ENCODE measurements at regions not wholly inside any gene's neighbourhood (a gene's known extent, or its start where the extent isn't known, plus 50 kb on each side); places are given as distances from the start of the nearest gene placed in this dataset.

GRCh38 chr18:10279905-10280644 lies 174.4 kb upstream of the APCDD1 start:
- Histone ChIP-seq H3K4me1 (ENCODE audit: control insufficient read depth in 2 of 2, insufficient read depth in 2 of 2, low read length in 2 of 2) (peaks cover 0 to 4% of the 10 kb centered on the region in 2 donors), H3K27ac (ENCODE audit: low read depth in 2 of 2, low read length in 2 of 2) (no peak overlapping the region), H3K27me3 (ENCODE audit: control insufficient read depth in 2 of 2, insufficient read depth in 2 of 2, low read length in 2 of 2) (no peaks in the 10 kb centered on the region), H3K4me3 (ENCODE audit: low read length in 2 of 2) (no peak overlapping the region), H3K9me3 (ENCODE audit: control insufficient read depth in 2 of 2, low read length in 2 of 2) (no peaks in the 10 kb centered on the region), H3K9ac (ENCODE audit: low read depth in 1 of 2, low read length in 2 of 2) (no peak overlapping the region), H3K36me3 (ENCODE audit: control insufficient read depth in 2 of 2, insufficient read depth in 2 of 2, low read length in 2 of 2) (no peaks in the 10 kb centered on the region)

GRCh38 chr18:10284540-10285282 lies 169.7 kb upstream of the APCDD1 start:
- H3K4me1 ChIP-seq (ENCODE audit: control insufficient read depth in 2 of 2, insufficient read depth in 2 of 2, low read length in 2 of 2) = peaks cover 0 to 4% of the 10 kb centered on the region in 2 donors
- no peak overlapping the region for H3K27ac ChIP-seq (ENCODE audit: low read depth in 2 of 2, low read length in 2 of 2)
- no peaks in the 10 kb centered on the region for H3K36me3 ChIP-seq (ENCODE audit: control insufficient read depth in 2 of 2, insufficient read depth in 2 of 2, low read length in 2 of 2)
- H3K9me3 ChIP-seq (ENCODE audit: control insufficient read depth in 2 of 2, low read length in 2 of 2) = no peaks in the 10 kb centered on the region
- no peak overlapping the region for H3K9ac ChIP-seq (ENCODE audit: low read depth in 1 of 2, low read length in 2 of 2)
- no peaks in the 10 kb centered on the region for H3K27me3 ChIP-seq (ENCODE audit: control insufficient read depth in 2 of 2, insufficient read depth in 2 of 2, low read length in 2 of 2)
- no peak overlapping the region for H3K4me3 ChIP-seq (ENCODE audit: low read length in 2 of 2)

- H3K4me3 ChIP-seq (ENCODE audit: low read length in 2 of 2) = no peak overlapping the region
- no peaks in the 10 kb centered on the region for H3K27me3 ChIP-seq (ENCODE audit: control insufficient read depth in 2 of 2, insufficient read depth in 2 of 2, low read length in 2 of 2)
- peaks cover 0 to 5% of the 10 kb centered on the region in 2 donors for H3K4me1 ChIP-seq (ENCODE audit: control insufficient read depth in 2 of 2, insufficient read depth in 2 of 2, low read length in 2 of 2)
- H3K9ac ChIP-seq (ENCODE audit: low read depth in 1 of 2, low read length in 2 of 2) = no peak overlapping the region
- H3K9me3 ChIP-seq (ENCODE audit: control insufficient read depth in 2 of 2, low read length in 2 of 2) = no peaks in the 10 kb centered on the region
- H3K27ac ChIP-seq (ENCODE audit: low read depth in 2 of 2, low read length in 2 of 2) = peak overlapping the region in 1 of 2 donors; percentile 62
- H3K36me3 ChIP-seq (ENCODE audit: control insufficient read depth in 2 of 2, insufficient read depth in 2 of 2, low read length in 2 of 2) = no peaks in the 10 kb centered on the region
Measured at GRCh38 chr18:10285283-10285640, 169.2 kb upstream of the APCDD1 start.

GRCh38 chr18:10286580-10287150 lies 167.8 kb upstream of the APCDD1 start:
- Histone ChIP-seq H3K27ac (ENCODE audit: low read depth in 2 of 2, low read length in 2 of 2) (no peak overlapping the region), H3K27me3 (ENCODE audit: control insufficient read depth in 2 of 2, insufficient read depth in 2 of 2, low read length in 2 of 2) (no peaks in the 10 kb centered on the region), H3K36me3 (ENCODE audit: control insufficient read depth in 2 of 2, insufficient read depth in 2 of 2, low read length in 2 of 2) (no peaks in the 10 kb centered on the region), H3K9me3 (ENCODE audit: control insufficient read depth in 2 of 2, low read length in 2 of 2) (no peaks in the 10 kb centered on the region), H3K4me1 (ENCODE audit: control insufficient read depth in 2 of 2, insufficient read depth in 2 of 2, low read length in 2 of 2) (peaks cover 0 to 10% of the 10 kb centered on the region in 2 donors), H3K4me3 (ENCODE audit: low read length in 2 of 2) (no peak overlapping the region), H3K9ac (ENCODE audit: low read depth in 1 of 2, low read length in 2 of 2) (no peak overlapping the region)

GRCh38 chr18:10289251-10289650 lies 165.2 kb upstream of the APCDD1 start:
- Histone ChIP-seq H3K27me3 (ENCODE audit: control insufficient read depth in 2 of 2, insufficient read depth in 2 of 2, low read length in 2 of 2) (no peaks in the 10 kb centered on the region), H3K36me3 (ENCODE audit: control insufficient read depth in 2 of 2, insufficient read depth in 2 of 2, low read length in 2 of 2) (no peaks in the 10 kb centered on the region), H3K9ac (ENCODE audit: low read depth in 1 of 2, low read length in 2 of 2) (no peak overlapping the region), H3K27ac (ENCODE audit: low read depth in 2 of 2, low read length in 2 of 2) (no peak overlapping the region), H3K9me3 (ENCODE audit: control insufficient read depth in 2 of 2, low read length in 2 of 2) (no peaks in the 10 kb centered on the region), H3K4me1 (ENCODE audit: control insufficient read depth in 2 of 2, insufficient read depth in 2 of 2, low read length in 2 of 2) (peaks cover 0 to 10% of the 10 kb centered on the region in 2 donors), H3K4me3 (ENCODE audit: low read length in 2 of 2) (no peak overlapping the region)

GRCh38 chr18:10289951-10290637 lies 164.3 kb upstream of the APCDD1 start:
- H3K36me3 ChIP-seq (ENCODE audit: control insufficient read depth in 2 of 2, insufficient read depth in 2 of 2, low read length in 2 of 2) = no peaks in the 10 kb centered on the region
- H3K4me3 ChIP-seq (ENCODE audit: low read length in 2 of 2) = no peak overlapping the region
- no peaks in the 10 kb centered on the region for H3K9me3 ChIP-seq (ENCODE audit: control insufficient read depth in 2 of 2, low read length in 2 of 2)
- H3K27me3 ChIP-seq (ENCODE audit: control insufficient read depth in 2 of 2, insufficient read depth in 2 of 2, low read length in 2 of 2) = no peaks in the 10 kb centered on the region
- H3K9ac ChIP-seq (ENCODE audit: low read depth in 1 of 2, low read length in 2 of 2) = no peak overlapping the region
- peaks cover 0 to 6% of the 10 kb centered on the region in 2 donors for H3K4me1 ChIP-seq (ENCODE audit: control insufficient read depth in 2 of 2, insufficient read depth in 2 of 2, low read length in 2 of 2)
- peak overlapping the region; percentile 38 to 61 for H3K27ac ChIP-seq (ENCODE audit: low read depth in 2 of 2, low read length in 2 of 2)

GRCh38 chr18:10290638-10291235 lies 163.7 kb upstream of the APCDD1 start:
- peak overlapping the region; percentile 38 to 61 for H3K27ac ChIP-seq (ENCODE audit: low read depth in 2 of 2, low read length in 2 of 2)
- H3K4me3 ChIP-seq (ENCODE audit: low read length in 2 of 2) = no peak overlapping the region
- H3K9me3 ChIP-seq (ENCODE audit: control insufficient read depth in 2 of 2, low read length in 2 of 2) = no peaks in the 10 kb centered on the region
- no peak overlapping the region for H3K9ac ChIP-seq (ENCODE audit: low read depth in 1 of 2, low read length in 2 of 2)
- no peaks in the 10 kb centered on the region for H3K36me3 ChIP-seq (ENCODE audit: control insufficient read depth in 2 of 2, insufficient read depth in 2 of 2, low read length in 2 of 2)
- H3K27me3 ChIP-seq (ENCODE audit: control insufficient read depth in 2 of 2, insufficient read depth in 2 of 2, low read length in 2 of 2) = no peaks in the 10 kb centered on the region
- H3K4me1 ChIP-seq (ENCODE audit: control insufficient read depth in 2 of 2, insufficient read depth in 2 of 2, low read length in 2 of 2) = peaks cover 0 to 6% of the 10 kb centered on the region in 2 donors

GRCh38 chr18:10291568-10291981 lies 162.9 kb upstream of the APCDD1 start:
- H3K4me1 ChIP-seq (ENCODE audit: control insufficient read depth in 2 of 2, insufficient read depth in 2 of 2, low read length in 2 of 2) = peaks cover 0 to 6% of the 10 kb centered on the region in 2 donors
- H3K27me3 ChIP-seq (ENCODE audit: control insufficient read depth in 2 of 2, insufficient read depth in 2 of 2, low read length in 2 of 2) = no peaks in the 10 kb centered on the region
- no peak overlapping the region for H3K9ac ChIP-seq (ENCODE audit: low read depth in 1 of 2, low read length in 2 of 2)
- H3K36me3 ChIP-seq (ENCODE audit: control insufficient read depth in 2 of 2, insufficient read depth in 2 of 2, low read length in 2 of 2) = no peaks in the 10 kb centered on the region
- no peaks in the 10 kb centered on the region for H3K9me3 ChIP-seq (ENCODE audit: control insufficient read depth in 2 of 2, low read length in 2 of 2)
- peak overlapping the region in 1 of 2 donors; percentile 26 for H3K27ac ChIP-seq (ENCODE audit: low read depth in 2 of 2, low read length in 2 of 2)
- H3K4me3 ChIP-seq (ENCODE audit: low read length in 2 of 2) = no peak overlapping the region

GRCh38 chr18:10293966-10294365 lies 160.5 kb upstream of the APCDD1 start:
- no peak overlapping the region for H3K27ac ChIP-seq (ENCODE audit: low read depth in 2 of 2, low read length in 2 of 2)
- no peaks in the 10 kb centered on the region for H3K27me3 ChIP-seq (ENCODE audit: control insufficient read depth in 2 of 2, insufficient read depth in 2 of 2, low read length in 2 of 2)
- H3K9ac ChIP-seq (ENCODE audit: low read depth in 1 of 2, low read length in 2 of 2) = no peak overlapping the region
- H3K36me3 ChIP-seq (ENCODE audit: control insufficient read depth in 2 of 2, insufficient read depth in 2 of 2, low read length in 2 of 2) = no peaks in the 10 kb centered on the region
- H3K4me1 ChIP-seq (ENCODE audit: control insufficient read depth in 2 of 2, insufficient read depth in 2 of 2, low read length in 2 of 2) = peaks cover 0 to 6% of the 10 kb centered on the region in 2 donors
- H3K9me3 ChIP-seq (ENCODE audit: control insufficient read depth in 2 of 2, low read length in 2 of 2) = no peaks in the 10 kb centered on the region
- H3K4me3 ChIP-seq (ENCODE audit: low read length in 2 of 2) = no peak overlapping the region
